IMR-90 (cell line): ENCODE measurements at regions not wholly inside any gene's neighbourhood (a gene's known extent, or its start where the extent isn't known, plus 50 kb on each side); places are given as distances from the start of the nearest gene placed in this dataset.

Experiments used
- ATAC-seq: fragments of 200-7000 bp; cut with Tn5 transposase; 2 replicates; pipeline ENCODE4 v1.9.1; 2020; ENCODE audit warnings: low read depth, mild to moderate bottlenecking, moderate library complexity
- BruUV-seq: library from RNA; stranded (reverse); fragments of 400-500 nt; replicated peaks from 2 replicates; lab custom pipeline; 2021; lab: Mats Ljungman, UMichigan
- CTCF ChIA-PET: fragments of 300-600 bp; formaldehyde crosslinking; extraction: SDS; loops from one replicate; lab custom pipeline; 2021; ENCODE audit warnings: antibody characterized with exemption; lab: Yijun Ruan, JAX
- POLR2A ChIA-PET: fragments of 300-600 bp; sonication (Branson Sonifier 250); formaldehyde crosslinking; loops from one replicate; lab custom pipeline; 2022; ENCODE audit warnings: antibody characterized with exemption; ENCODE audit not compliant: unreplicated experiment; lab: Charles Lee
- DNase-seq: peaks from one replicate; pipeline ENCODE4 v3.0.0; 2013
- H2AFZ ChIP-seq: replicated peaks from 2 replicates; pipeline ENCODE3; 2013; ENCODE audit warnings: low read length, mild to moderate bottlenecking; ENCODE audit not compliant: poor library complexity
- H2AK5ac ChIP-seq: 2 replicates; pipeline ENCODE4 v1.6.1; 2013; ENCODE audit warnings: low read depth, low read length, inconsistent platforms
- H2AK9ac ChIP-seq: replicated peaks from 2 replicates; pipeline ENCODE3; 2013; ENCODE audit warnings: mild to moderate bottlenecking, low read depth, low read length, moderate library complexity; ENCODE audit not compliant: poor library complexity
- H2BK120ac ChIP-seq: 2 replicates; pipeline ENCODE4 v1.6.1; 2013; ENCODE audit warnings: low read depth, low read length, inconsistent platforms
- H2BK15ac ChIP-seq: 3 replicates; pipeline ENCODE4 v1.6.1; 2013; ENCODE audit warnings: low read depth, low read length, inconsistent platforms
- H2BK20ac ChIP-seq: 2 replicates; pipeline ENCODE4 v1.6.1; 2013; ENCODE audit warnings: low read depth, mild to moderate bottlenecking, inconsistent platforms, low read length, moderate library complexity
- H2BK5ac ChIP-seq: 2 replicates; pipeline ENCODE4 v1.6.1; 2013; ENCODE audit warnings: mild to moderate bottlenecking, low read depth, low read length, inconsistent platforms; ENCODE audit not compliant: poor library complexity, severe bottlenecking
- H3K14ac ChIP-seq: replicated peaks from 2 replicates; pipeline ENCODE4 v1.6.1; 2013; ENCODE audit warnings: low read depth, low read length, inconsistent platforms
- H3K18ac ChIP-seq: 2 replicates; pipeline ENCODE4 v1.6.1; 2013; ENCODE audit warnings: low read depth, low read length, control low read depth
- H3K23ac ChIP-seq: 2 replicates; pipeline ENCODE4 v1.6.1; 2013; ENCODE audit warnings: low read depth, low read length, inconsistent platforms
- H3K27ac ChIP-seq: 2 replicates; pipeline ENCODE4 v1.5.1; 2013; ENCODE audit warnings: mild to moderate bottlenecking, control low read depth, low read length; ENCODE audit not compliant: insufficient read depth
- H3K27me3 ChIP-seq: 2 replicates; pipeline ENCODE4 v1.6.1; 2013; ENCODE audit warnings: low read length; ENCODE audit not compliant: control insufficient read depth, insufficient read depth
- H3K36me3 ChIP-seq: 2 replicates; pipeline ENCODE4 v1.6.1; 2013; ENCODE audit warnings: low read length, mixed read lengths; ENCODE audit not compliant: control insufficient read depth, insufficient read depth
- H3K4ac ChIP-seq: 2 replicates; pipeline ENCODE4 v1.6.1; 2013; ENCODE audit warnings: low read depth, low read length, inconsistent platforms
- H3K4me1 ChIP-seq: 2 replicates; pipeline ENCODE4 v1.6.1; 2013; ENCODE audit warnings: low read length, mixed read lengths; ENCODE audit not compliant: control insufficient read depth, insufficient read depth
- H3K4me2 ChIP-seq: 2 replicates; pipeline ENCODE4 v1.6.1; 2013; ENCODE audit warnings: low read depth, mild to moderate bottlenecking, control low read depth, low read length, moderate library complexity
- H3K4me3 ChIP-seq: 2 replicates; pipeline ENCODE4 v1.5.1; 2013; ENCODE audit warnings: low read depth, mild to moderate bottlenecking, control low read depth, low read length, moderate library complexity; ENCODE audit not compliant: insufficient read depth
- H3K56ac ChIP-seq: 2 replicates; pipeline ENCODE4 v1.6.1; 2013; ENCODE audit warnings: low read length, inconsistent platforms; ENCODE audit not compliant: insufficient read depth; ENCODE audit errors: extremely low read depth
- H3K79me1 ChIP-seq, 2 experiments: 2 replicates each; pipeline ENCODE4 v1.6.1; 2013; ENCODE audit warnings: low read length in 2 of 2, inconsistent platforms in 1 of 2, low read depth in 1 of 2
- H3K9ac ChIP-seq: 2 replicates; pipeline ENCODE4 v1.6.1; 2013; ENCODE audit warnings: low read depth, low read length, control low read depth
- H3K9me1 ChIP-seq: 2 replicates; pipeline ENCODE4 v1.6.1; 2013; ENCODE audit warnings: low read length, inconsistent platforms; ENCODE audit not compliant: insufficient read depth
- H3K9me3 ChIP-seq: 2 replicates; pipeline ENCODE4 v1.6.1; 2013; ENCODE audit warnings: low read length; ENCODE audit not compliant: control insufficient read depth, insufficient read depth
- H4K20me1 ChIP-seq: 2 replicates; pipeline ENCODE4 v1.6.1; 2013; ENCODE audit warnings: low read length, inconsistent platforms; ENCODE audit not compliant: insufficient read depth
- H4K5ac ChIP-seq: 2 replicates; pipeline ENCODE4 v1.6.1; 2013; ENCODE audit warnings: mild to moderate bottlenecking, low read depth, low read length, control low read depth
- H4K8ac ChIP-seq, 2 experiments: 2 replicates each; pipeline ENCODE4 v1.6.1; 2013; ENCODE audit warnings: low read depth in 2 of 2, low read length in 2 of 2, control low read depth in 1 of 2, inconsistent platforms in 1 of 2
- H4K91ac ChIP-seq: 2 replicates; pipeline ENCODE4 v1.6.1; 2013; ENCODE audit warnings: low read depth, low read length, inconsistent platforms; ENCODE audit not compliant: insufficient read depth
- BHLHE40 ChIP-seq: fragments of 150-350 bp; IDR thresholded peaks from 2 replicates; pipeline ENCODE4 v1.6.1; 2016; ENCODE audit warnings: mild to moderate bottlenecking, low read depth, low read length
- CEBPB ChIP-seq: IDR thresholded peaks from 2 replicates; pipeline ENCODE4 v1.6.1; 2012; ENCODE audit warnings: low read depth, low read length, improper control_type of control experiment
- CHD1 ChIP-seq: IDR thresholded peaks from 2 replicates; pipeline ENCODE4 v1.6.1; 2012; ENCODE audit warnings: low read depth, low read length, improper control_type of control experiment
- CTCF ChIP-seq: conservative IDR thresholded peaks from 2 replicates; pipeline ENCODE4 v1.5.1; 2012; ENCODE audit warnings: mild to moderate bottlenecking, low read depth, low read length, improper control_type of control experiment
- ELK1 ChIP-seq: fragments of 150-350 bp; IDR thresholded peaks from 2 replicates; pipeline ENCODE4 v1.6.1; 2016; ENCODE audit warnings: low read depth, mild to moderate bottlenecking, low read length, moderate library complexity, borderline replicate concordance
- FOS ChIP-seq: fragments of 150-350 bp; IDR thresholded peaks from 2 replicates; pipeline ENCODE4 v1.6.1; 2016; ENCODE audit warnings: low read depth, low read length
- MAFK ChIP-seq: IDR thresholded peaks from 2 replicates; pipeline ENCODE4 v1.6.1; 2012; ENCODE audit warnings: low read depth, low read length, improper control_type of control experiment
- MAZ ChIP-seq: IDR thresholded peaks from 2 replicates; pipeline ENCODE4 v1.6.1; 2012; ENCODE audit warnings: low read depth, mild to moderate bottlenecking, low read length, improper control_type of control experiment, moderate library complexity, borderline replicate concordance
- MXI1 ChIP-seq: IDR thresholded peaks from 2 replicates; pipeline ENCODE4 v1.6.1; 2012; ENCODE audit warnings: low read depth, mild to moderate bottlenecking, low read length, moderate library complexity, borderline replicate concordance
- NFE2L2 ChIP-seq: fragments of 150-350 bp; IDR thresholded peaks from 2 replicates; pipeline ENCODE4 v1.6.1; 2016; ENCODE audit warnings: low read depth, mild to moderate bottlenecking, low read length
- POLR2A ChIP-seq: IDR thresholded peaks from 2 replicates; pipeline ENCODE4 v1.6.1; 2012; ENCODE audit warnings: mild to moderate bottlenecking, low read depth, low read length
- RAD21 ChIP-seq: IDR thresholded peaks from 2 replicates; pipeline ENCODE4 v1.6.1; 2012; ENCODE audit warnings: low read length, improper control_type of control experiment
- RCOR1 ChIP-seq: IDR thresholded peaks from 2 replicates; pipeline ENCODE4 v1.6.1; 2012; ENCODE audit warnings: mild to moderate bottlenecking, low read length, improper control_type of control experiment; ENCODE audit not compliant: insufficient replicate concordance
- RFX5 ChIP-seq: IDR thresholded peaks from 2 replicates; pipeline ENCODE4 v1.8.0; 2012; ENCODE audit warnings: low read depth, mild to moderate bottlenecking, low read length, moderate library complexity
- SMC3 ChIP-seq: fragments of 150-350 bp; IDR thresholded peaks from 2 replicates; pipeline ENCODE4 v1.6.1; 2016; ENCODE audit warnings: low read depth, mild to moderate bottlenecking, antibody characterized with exemption, low read length, moderate library complexity
- WGBS, 2 experiments: methylation state at CpG; one replicate each; pipeline versions ENCODE4 v1.1.5 to v1.1.7; 2013; ENCODE audit warnings: missing lambda C conversion rate in 2 of 2; ENCODE audit not compliant: insufficient read length in 1 of 2; ENCODE audit errors: extremely low coverage in 2 of 2; 5-methylcytosine and 5-hydroxymethylcytosine counted together
- dilution Hi-C: fragments of 300-500 bp; cut with HindIII; formaldehyde crosslinking; loops from one replicate; pipeline ENCODE4 v1.14.3; 2018; ENCODE audit warnings: low sequenced_read_pairs; ENCODE audit not compliant: unreplicated experiment
- in situ Hi-C: fragments of 300-500 bp; cut with MboI; formaldehyde crosslinking; loops from 3 replicates; pipeline ENCODE4 v1.14.3; 2019; ENCODE audit warnings: low sequenced_read_pairs, inconsistent platforms, mixed read lengths
- intact Hi-C: fragments of 100-400 bp; cut with micrococcal nuclease; formaldehyde crosslinking; loops from 2 replicates; pipeline ENCODE4 v1.10.0; 2022
- TF ChIP-seq, protein P1 (sequence below): fragments of 150-350 bp; IDR thresholded peaks from 2 replicates; pipeline ENCODE4 v1.6.1; 2017; ENCODE audit warnings: mild to moderate bottlenecking, antibody characterized with exemption, low read length, low read depth

- H2AFZ ChIP-seq = no peak overlapping the region
- in situ Hi-C loops (no loop called here), dilution Hi-C loops (no loop called here), intact Hi-C loops (no loop called here)
- ATAC-seq (no peak), DNase-seq (no peak)
- no peak overlapping the region for H3K56ac ChIP-seq
- H4K20me1 ChIP-seq = no peaks in the 10 kb centered on the region
- no peak overlapping the region for H2BK120ac ChIP-seq
- H3K9ac ChIP-seq = no peak overlapping the region
- WGBS, 2 experiments = 50% methylated on average over 1 of the region's 4 CpGs; no CpG with 5 or more reads in 1 of the 2 experiments
- no peak for TF ChIP-seq CTCF
- no peak for TF ChIP-seq RFX5
- TF ChIP-seq BHLHE40 = no peak
- no peak for TF ChIP-seq NFE2L2
- TF ChIP-seq MAFK = no peak
- TF ChIP-seq FOS = no peak
- TF ChIP-seq RCOR1 = no peak
- TF ChIP-seq ELK1 = no peak
- TF ChIP-seq SMC3 = no peak
- no peak for TF ChIP-seq MXI1
- TF ChIP-seq CEBPB = no peak
- no peak for TF ChIP-seq POLR2A
- TF ChIP-seq, protein P1, sequence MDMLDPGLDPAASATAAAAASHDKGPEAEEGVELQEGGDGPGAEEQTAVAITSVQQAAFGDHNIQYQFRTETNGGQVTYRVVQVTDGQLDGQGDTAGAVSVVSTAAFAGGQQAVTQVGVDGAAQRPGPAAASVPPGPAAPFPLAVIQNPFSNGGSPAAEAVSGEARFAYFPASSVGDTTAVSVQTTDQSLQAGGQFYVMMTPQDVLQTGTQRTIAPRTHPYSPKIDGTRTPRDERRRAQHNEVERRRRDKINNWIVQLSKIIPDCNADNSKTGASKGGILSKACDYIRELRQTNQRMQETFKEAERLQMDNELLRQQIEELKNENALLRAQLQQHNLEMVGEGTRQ = no peak
- TF ChIP-seq RAD21 = no peak
- no peak for TF ChIP-seq MAZ
- no peak for TF ChIP-seq CHD1
- no peak overlapping the region for H4K91ac ChIP-seq
- CTCF ChIA-PET = no interaction called here
- H3K23ac ChIP-seq = no peak overlapping the region
- no peaks in the 10 kb centered on the region for H3K4me1 ChIP-seq
- H3K4me2 ChIP-seq = no peak overlapping the region
- H3K4me3 ChIP-seq = no peak overlapping the region
- H3K9me1 ChIP-seq = no peaks in the 10 kb centered on the region
- H2BK5ac ChIP-seq = no peak overlapping the region
- no peak overlapping the region for H2AK5ac ChIP-seq
- no TSS peak for BruUV-seq
- no peak overlapping the region for H2AK9ac ChIP-seq
- H3K14ac ChIP-seq = no peak overlapping the region
- no peaks in the 10 kb centered on the region for H3K27me3 ChIP-seq
- H3K4ac ChIP-seq = no peak overlapping the region
- H3K27ac ChIP-seq = no peak overlapping the region
- H3K36me3 ChIP-seq = no peaks in the 10 kb centered on the region
- H3K79me1 ChIP-seq = no peaks in the 10 kb centered on the region
- H4K5ac ChIP-seq = no peak overlapping the region
- H4K8ac ChIP-seq = no peak overlapping the region
- no peak overlapping the region for H3K18ac ChIP-seq
- no peak overlapping the region for H2BK15ac ChIP-seq
- POLR2A ChIA-PET = no interaction called here
- H3K9me3 ChIP-seq = peaks cover 5% of the 10 kb centered on the region; the same call in 1 of the 2 replicates
- H2BK20ac ChIP-seq = no peak overlapping the region
These were observed 452.4 kb upstream of the RGPD4 start for GRCh38 chr2:107374249-107374648.
